ENCODE measurements at regions not wholly inside any gene's neighbourhood (a gene's known extent, or its start where the extent isn't known, plus 50 kb on each side); places are given as distances from the start of the nearest gene placed in this dataset.
"Not testable (repeated sequence)": the region's sequence is repeated elsewhere in the genome, so short reads cannot be mapped to it uniquely, and the experiment has no call there.

DNA sequence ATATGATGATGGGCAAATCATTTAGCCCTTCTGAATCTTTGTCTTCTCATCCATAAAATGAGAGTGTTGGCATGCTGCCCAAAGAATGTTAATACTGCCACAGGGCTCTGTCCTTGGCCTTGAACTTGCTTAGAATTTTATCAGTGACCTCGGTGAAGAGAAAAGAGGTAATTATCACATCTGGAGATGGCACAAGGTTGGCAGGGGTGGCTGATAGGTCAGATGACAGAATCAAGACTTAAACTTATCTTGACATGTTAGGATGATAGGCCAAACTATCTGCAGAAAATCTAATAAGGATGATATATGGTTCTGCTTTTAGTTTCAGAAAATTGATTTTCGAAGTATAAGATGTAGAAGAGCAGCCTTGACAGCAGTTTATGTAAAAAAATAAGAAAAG, 599.1 kb upstream of the CLINT1 start:
- DNase-seq (ENCODE audit: low spot score in 2 of 2) (no peak), ATAC-seq (replicated peaks; ENCODE audit: extremely low read depth, poor library complexity, severe bottlenecking) (no peak)
- peaks cover 5% of the 10 kb centered on the region for H3K9me3 Mint-ChIP-seq
- H3K27ac Mint-ChIP-seq (ENCODE audit: low read depth): no peak overlapping the region
- no peaks in the 10 kb centered on the region for H3K36me3 Mint-ChIP-seq (ENCODE audit: insufficient read depth)
- H3K27me3 Mint-ChIP-seq: no peaks in the 10 kb centered on the region
- no peaks in the 10 kb centered on the region for H3K4me1 Mint-ChIP-seq
- H3K4me3 Mint-ChIP-seq: no peak overlapping the region

DNA sequence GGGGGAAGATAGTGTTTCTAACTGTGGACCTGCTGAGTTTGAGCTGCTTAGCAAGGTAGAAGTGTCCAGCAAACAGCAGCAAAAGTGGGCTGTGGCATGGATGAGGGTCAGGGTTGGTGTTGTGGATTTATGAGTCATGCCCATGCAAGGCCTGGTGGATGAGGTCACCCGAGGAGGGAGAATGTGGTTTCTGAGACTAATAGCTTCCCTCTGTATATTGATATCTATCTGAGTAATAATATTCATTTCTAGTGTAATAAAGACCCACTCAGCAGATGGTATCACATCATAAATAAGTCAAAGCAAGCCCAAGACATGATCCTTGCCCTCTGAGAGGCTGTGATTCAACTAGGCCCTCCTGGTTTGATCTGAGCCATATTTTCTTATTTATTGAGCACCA, 597.8 kb upstream of the CLINT1 start:
- H3K36me3 Mint-ChIP-seq (ENCODE audit: insufficient read depth): no peaks in the 10 kb centered on the region
- DNase-seq (ENCODE audit: low spot score in 2 of 2) (no peak), ATAC-seq (replicated peaks; ENCODE audit: extremely low read depth, poor library complexity, severe bottlenecking) (no peak)
- no peaks in the 10 kb centered on the region for H3K4me1 Mint-ChIP-seq
- H3K27me3 Mint-ChIP-seq: no peaks in the 10 kb centered on the region
- H3K27ac Mint-ChIP-seq (ENCODE audit: low read depth): no peak overlapping the region
- no peak overlapping the region for H3K4me3 Mint-ChIP-seq
- peaks cover 5% of the 10 kb centered on the region for H3K9me3 Mint-ChIP-seq

DNA sequence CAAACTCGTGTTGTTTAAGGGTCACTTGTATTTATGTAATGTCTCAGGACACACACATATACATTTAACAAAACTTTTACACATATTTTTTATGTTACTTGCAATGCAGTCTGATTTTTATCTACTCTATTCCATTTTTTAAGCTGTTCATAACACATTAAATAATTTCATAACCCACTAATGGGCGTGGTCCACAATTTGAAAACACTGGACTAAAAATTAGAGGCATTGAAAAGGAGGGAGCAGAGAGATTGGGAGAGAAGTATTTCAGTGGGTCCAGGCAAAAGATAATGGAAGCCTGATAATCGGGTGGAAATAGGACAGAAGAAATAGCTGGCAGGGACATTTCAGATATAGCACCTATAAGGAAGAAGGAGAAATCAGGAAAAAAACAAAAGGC, 597.3 kb upstream of the CLINT1 start:
- peaks cover 5% of the 10 kb centered on the region for H3K9me3 Mint-ChIP-seq
- no peaks in the 10 kb centered on the region for H3K4me1 Mint-ChIP-seq
- H3K27ac Mint-ChIP-seq (ENCODE audit: low read depth): no peak overlapping the region
- H3K27me3 Mint-ChIP-seq: no peaks in the 10 kb centered on the region
- no peak for ATAC-seq (replicated peaks; ENCODE audit: extremely low read depth, poor library complexity, severe bottlenecking)
- DNase-seq (ENCODE audit: low spot score in 2 of 2): no peak
- H3K4me3 Mint-ChIP-seq: no peak overlapping the region
- no peaks in the 10 kb centered on the region for H3K36me3 Mint-ChIP-seq (ENCODE audit: insufficient read depth)

DNA sequence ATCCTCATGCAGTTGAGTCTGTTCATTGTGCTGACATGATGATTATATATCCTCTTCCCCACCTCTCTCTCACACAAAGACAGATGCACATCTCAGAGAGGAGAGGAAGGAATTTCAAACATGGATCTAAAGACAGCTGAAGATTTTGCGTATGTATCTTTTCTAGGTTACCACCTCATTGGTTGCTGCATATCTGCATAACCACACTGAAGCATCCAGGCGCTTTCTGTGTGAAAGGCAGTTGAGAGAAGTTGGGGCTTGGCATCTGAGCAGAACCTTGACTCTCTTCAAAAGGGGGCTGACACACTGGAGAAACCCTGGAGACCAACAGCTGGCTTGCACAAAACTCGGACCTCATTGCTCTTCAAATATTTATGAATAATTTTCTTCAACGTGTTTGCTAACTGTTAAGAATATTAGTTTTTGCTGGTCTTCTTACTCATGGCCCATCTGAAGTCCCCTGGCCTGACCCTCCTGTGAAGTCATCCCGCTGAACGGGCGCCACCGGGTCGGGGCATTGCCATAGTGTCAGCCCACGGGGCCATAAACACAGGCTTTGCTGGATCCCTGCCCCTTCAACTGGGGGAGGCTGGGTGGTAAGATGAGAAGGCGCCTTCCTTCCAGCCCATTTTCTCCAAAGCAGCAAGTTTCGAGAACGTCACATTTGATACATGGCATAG, 593.2 kb upstream of the CLINT1 start:
- Mint-ChIP-seq H3K27me3 (no peaks in the 10 kb centered on the region), H3K9me3 (no peaks in the 10 kb centered on the region)

DNA sequence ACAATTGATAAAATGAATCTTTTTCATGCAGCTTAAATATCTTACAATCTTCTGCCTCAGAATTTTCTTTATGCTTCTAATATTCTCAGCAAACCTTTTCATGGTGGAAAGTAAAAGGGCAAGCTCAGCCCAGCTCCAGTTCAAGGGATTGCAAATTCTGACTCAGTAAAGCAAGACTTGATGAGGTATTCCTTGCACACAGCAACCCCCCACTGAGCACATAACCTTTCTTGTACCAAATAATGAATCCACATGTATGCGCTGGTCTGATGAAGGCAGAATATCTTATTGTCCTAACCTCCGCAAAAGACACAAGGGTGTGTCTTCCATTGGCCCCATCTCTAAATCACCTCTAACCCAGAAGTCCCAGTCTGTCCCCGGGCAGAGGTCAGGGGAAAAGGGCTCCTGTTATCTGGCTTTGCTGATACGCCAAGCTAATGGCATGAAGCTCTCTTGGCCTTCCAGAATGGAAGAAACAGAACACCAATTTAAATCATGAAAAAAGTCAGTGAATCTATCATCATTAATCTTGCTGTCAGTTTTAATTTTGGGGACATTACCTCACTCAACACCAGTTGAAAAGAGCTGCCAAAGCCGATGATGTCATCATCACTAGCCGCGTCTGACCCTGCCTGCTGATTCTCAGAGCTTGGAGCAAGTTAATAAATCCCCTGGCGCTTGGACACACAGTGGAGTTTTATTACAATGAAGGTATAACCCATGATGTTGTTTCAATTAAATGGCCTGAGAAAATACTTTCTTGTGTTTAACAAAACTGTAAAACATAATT, 592.5 kb upstream of the CLINT1 start:
- Mint-ChIP-seq H3K36me3 (ENCODE audit: insufficient read depth) (no peaks in the 10 kb centered on the region), H3K27me3 (no peaks in the 10 kb centered on the region), H3K4me1 (no peaks in the 10 kb centered on the region), H3K9me3 (no peaks in the 10 kb centered on the region), H3K27ac (ENCODE audit: low read depth) (no peak overlapping the region), H3K4me3 (no peak overlapping the region)
- no peak for DNase-seq (ENCODE audit: low spot score in 2 of 2)
- ATAC-seq (replicated peaks; ENCODE audit: extremely low read depth, poor library complexity, severe bottlenecking): no peak

More for the DNA sequence above, 593.2 kb upstream of the CLINT1 start:
- H3K27ac Mint-ChIP-seq (ENCODE audit: low read depth): no peak overlapping the region
- no peak for ATAC-seq (replicated peaks; ENCODE audit: extremely low read depth, poor library complexity, severe bottlenecking)
- H3K36me3 Mint-ChIP-seq (ENCODE audit: insufficient read depth): no peaks in the 10 kb centered on the region
- no peak for DNase-seq (ENCODE audit: low spot score in 2 of 2)
- no peaks in the 10 kb centered on the region for H3K4me1 Mint-ChIP-seq
- no peak overlapping the region for H3K4me3 Mint-ChIP-seq

DNA sequence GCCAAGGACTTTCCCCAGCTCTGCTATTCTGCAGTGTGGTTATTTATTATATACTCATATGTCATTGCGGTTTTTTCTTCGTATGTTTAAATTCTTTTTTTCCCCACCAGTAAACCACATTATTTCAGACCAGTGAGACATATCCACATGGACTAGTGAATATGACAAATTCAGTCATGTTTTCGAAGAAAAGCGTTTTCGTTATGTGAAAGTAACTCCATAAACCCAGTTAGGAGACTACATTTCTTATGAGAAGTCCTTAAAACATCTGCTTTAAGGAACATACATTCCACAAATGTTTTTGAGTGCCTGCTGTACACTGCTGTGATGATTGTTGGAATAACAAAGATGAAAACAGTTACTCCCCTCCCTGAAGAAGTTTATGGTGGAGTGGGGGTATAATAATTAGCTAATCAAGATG, 591.8 kb upstream of the CLINT1 start:
- Mint-ChIP-seq H3K27ac (ENCODE audit: low read depth) (no peak overlapping the region), H3K9me3 (peaks cover 3% of the 10 kb centered on the region), H3K4me1 (no peaks in the 10 kb centered on the region), H3K27me3 (no peaks in the 10 kb centered on the region), H3K4me3 (no peak overlapping the region), H3K36me3 (ENCODE audit: insufficient read depth) (no peaks in the 10 kb centered on the region)
- ATAC-seq (replicated peaks; ENCODE audit: extremely low read depth, poor library complexity, severe bottlenecking) (no peak), DNase-seq (ENCODE audit: low spot score in 2 of 2) (no peak)

DNA sequence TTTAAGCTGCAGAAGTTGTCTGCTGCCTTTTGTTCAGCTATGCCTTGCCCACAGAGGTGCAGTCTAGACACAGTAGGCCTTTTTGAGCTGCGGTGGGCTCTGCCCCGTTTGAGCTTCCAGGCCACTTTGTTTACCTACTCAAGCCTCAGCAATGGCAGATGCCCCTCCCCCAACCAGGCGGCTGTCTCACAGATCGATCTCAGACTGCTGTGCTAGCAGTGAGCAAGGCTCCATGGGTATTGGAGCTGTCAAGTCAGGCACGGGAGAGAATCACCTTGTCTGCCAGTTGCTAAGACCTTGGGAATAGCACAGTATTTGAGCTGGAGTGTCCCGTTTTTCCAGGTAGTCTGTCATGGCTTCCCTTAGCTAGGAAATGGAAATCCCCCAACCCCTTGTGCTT, 587.8 kb upstream of the CLINT1 start:
- DNase-seq (ENCODE audit: low spot score in 2 of 2); H3K27me3 Mint-ChIP-seq; H3K27ac Mint-ChIP-seq (ENCODE audit: low read depth); H3K4me3 Mint-ChIP-seq; H3K9me3 Mint-ChIP-seq; H3K36me3 Mint-ChIP-seq (ENCODE audit: insufficient read depth); H3K4me1 Mint-ChIP-seq; ATAC-seq (replicated peaks; ENCODE audit: extremely low read depth, poor library complexity, severe bottlenecking): not testable (repeated sequence)

DNA sequence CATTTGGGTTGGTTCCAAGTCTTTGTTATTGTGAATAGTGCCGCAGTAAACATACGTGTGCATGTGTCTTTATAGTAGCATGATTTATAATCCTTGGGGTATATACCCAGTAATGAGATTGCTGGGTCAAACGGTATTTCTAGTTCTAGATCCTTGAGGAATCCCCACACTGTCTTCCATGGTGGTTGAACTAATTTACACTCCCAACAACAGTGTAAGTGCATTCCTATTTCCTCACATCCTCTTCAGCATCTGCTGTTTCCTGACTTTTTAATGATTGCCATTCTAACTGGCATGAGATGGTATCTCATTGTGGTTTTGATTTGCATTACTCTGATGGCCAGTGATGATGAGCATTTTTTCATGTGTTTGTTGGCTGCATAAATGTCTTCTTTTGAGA, 580.3 kb upstream of the CLINT1 start:
- H3K4me3 Mint-ChIP-seq; H3K9me3 Mint-ChIP-seq; H3K27me3 Mint-ChIP-seq; H3K36me3 Mint-ChIP-seq (ENCODE audit: insufficient read depth); H3K27ac Mint-ChIP-seq (ENCODE audit: low read depth); DNase-seq (ENCODE audit: low spot score in 2 of 2); ATAC-seq (replicated peaks; ENCODE audit: extremely low read depth, poor library complexity, severe bottlenecking): not testable (repeated sequence)
- H3K4me1 Mint-ChIP-seq: peaks cover 13% of the 10 kb centered on the region

DNA sequence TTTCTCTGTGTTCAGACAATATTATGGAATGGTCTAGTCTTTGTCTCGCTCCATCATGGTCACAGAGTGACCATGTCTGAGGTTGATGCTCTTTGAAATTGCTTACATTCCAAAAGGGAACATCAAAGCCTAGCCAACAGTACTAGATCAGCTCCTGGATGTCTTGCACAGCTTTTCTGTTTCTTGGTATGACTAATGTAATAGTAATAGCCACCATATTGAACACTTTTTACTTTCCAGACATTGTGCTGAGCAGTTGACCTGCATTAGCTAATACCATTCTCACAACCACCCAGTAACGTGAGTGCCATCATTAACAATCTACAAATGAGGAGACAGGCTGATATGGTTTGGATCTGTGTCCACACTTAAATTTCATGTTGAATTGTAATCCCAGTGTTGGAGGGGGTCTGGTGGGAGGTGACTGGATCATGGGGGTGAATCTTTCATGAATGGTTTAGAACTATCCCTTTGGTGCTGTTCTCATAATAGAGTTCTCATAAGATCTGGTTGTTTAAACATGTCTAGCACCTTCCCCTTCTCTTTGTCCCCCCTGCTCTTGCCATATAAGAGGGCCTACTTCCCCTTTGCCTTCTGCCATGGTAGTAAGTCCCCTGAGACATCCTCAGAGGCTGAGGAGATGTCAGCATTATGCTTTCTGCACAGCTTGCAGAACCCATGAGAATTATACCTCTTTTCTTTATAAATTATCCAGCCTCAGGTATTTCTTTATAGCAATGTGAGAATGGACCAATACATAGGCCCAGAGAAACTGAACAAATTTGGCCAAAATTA, 577.5 kb upstream of the CLINT1 start:
- Mint-ChIP-seq H3K27me3 (no peaks in the 10 kb centered on the region), H3K36me3 (ENCODE audit: insufficient read depth) (no peaks in the 10 kb centered on the region), H3K4me3 (no peak overlapping the region), H3K27ac (ENCODE audit: low read depth) (no peak overlapping the region), H3K4me1 (peaks cover 20% of the 10 kb centered on the region), H3K9me3 (no peaks in the 10 kb centered on the region)
- ATAC-seq (replicated peaks; ENCODE audit: extremely low read depth, poor library complexity, severe bottlenecking) (no peak), DNase-seq (ENCODE audit: low spot score in 2 of 2) (no peak)

DNA sequence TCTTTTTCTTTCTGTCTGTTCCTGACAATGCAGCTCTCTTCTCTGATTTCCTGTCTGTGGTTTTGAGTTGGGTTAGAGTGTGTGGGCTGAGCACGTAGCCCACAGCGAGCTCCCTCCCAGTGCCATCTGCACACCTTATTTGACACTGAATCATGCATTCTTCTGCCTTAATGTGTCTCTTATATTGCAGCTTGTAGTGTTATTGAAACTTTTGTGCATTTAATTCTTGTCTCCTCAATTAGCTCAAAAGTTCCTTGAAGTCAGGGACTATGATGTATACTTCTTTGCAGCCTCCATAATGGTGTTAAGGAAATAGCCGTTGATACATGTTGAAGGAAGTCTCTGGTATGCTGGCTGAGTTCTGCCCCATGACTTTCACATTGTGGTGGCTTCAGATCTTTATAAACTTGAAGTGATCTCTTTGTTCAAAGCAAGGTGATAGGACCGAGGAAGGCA, 576.2 kb upstream of the CLINT1 start:
- H3K4me1 Mint-ChIP-seq: peaks cover 20% of the 10 kb centered on the region
- H3K9me3 Mint-ChIP-seq: no peaks in the 10 kb centered on the region
- no peak for DNase-seq (ENCODE audit: low spot score in 2 of 2)
- ATAC-seq (replicated peaks; ENCODE audit: extremely low read depth, poor library complexity, severe bottlenecking): peak; percentile 64
- H3K4me3 Mint-ChIP-seq: peak overlapping the region; percentile 42
- no peaks in the 10 kb centered on the region for H3K36me3 Mint-ChIP-seq (ENCODE audit: insufficient read depth)
- H3K27me3 Mint-ChIP-seq: no peaks in the 10 kb centered on the region
- H3K27ac Mint-ChIP-seq (ENCODE audit: low read depth): no peak overlapping the region

DNA sequence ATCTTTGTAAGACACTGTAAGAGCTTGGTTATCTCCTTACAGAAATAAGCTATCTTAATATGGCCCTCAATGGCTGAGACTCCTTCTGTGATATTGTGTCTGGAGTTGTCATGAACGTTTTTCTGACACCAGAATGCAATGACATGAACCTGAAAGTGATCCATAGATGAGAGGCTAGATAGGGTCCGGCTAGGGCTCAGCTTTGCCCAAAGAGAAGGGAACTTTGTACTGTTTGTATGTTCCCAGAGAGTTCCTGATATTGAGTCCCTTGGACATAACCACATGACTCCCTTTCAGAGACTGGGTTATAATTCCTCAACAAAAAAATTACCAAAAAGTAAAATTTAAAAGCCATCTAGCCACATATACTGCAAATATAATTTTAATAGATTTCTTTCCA, 575.8 kb upstream of the CLINT1 start:
- DNase-seq (ENCODE audit: low spot score in 2 of 2) (no peak), ATAC-seq (replicated peaks; ENCODE audit: extremely low read depth, poor library complexity, severe bottlenecking) (no peak)
- no peak overlapping the region for H3K27ac Mint-ChIP-seq (ENCODE audit: low read depth)
- no peaks in the 10 kb centered on the region for H3K9me3 Mint-ChIP-seq
- H3K27me3 Mint-ChIP-seq: no peaks in the 10 kb centered on the region
- H3K4me3 Mint-ChIP-seq: peak overlapping the region; percentile 42
- no peaks in the 10 kb centered on the region for H3K36me3 Mint-ChIP-seq (ENCODE audit: insufficient read depth)
- peaks cover 20% of the 10 kb centered on the region for H3K4me1 Mint-ChIP-seq

DNA sequence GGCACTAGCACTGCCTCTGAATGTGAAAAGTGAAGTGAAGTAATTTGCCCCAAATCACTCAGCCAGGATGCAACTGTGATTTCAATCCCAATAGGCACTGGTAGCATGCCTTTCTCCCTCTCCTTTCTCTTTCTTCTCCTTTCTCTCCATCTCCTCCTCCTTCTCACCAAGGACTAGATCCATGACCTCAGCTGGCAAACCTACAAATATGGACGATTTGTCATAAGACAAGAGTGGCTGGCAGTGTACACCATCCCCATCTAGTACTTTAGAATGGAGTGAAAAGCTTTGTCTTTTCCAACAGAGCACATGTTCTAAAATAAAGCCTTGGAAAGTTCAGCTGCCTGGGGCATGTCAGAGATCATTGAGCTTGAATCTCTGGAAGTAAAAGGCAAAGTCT, 574.7 kb upstream of the CLINT1 start:
- no peak overlapping the region for H3K4me3 Mint-ChIP-seq
- peaks cover 2% of the 10 kb centered on the region for H3K36me3 Mint-ChIP-seq (ENCODE audit: insufficient read depth)
- H3K9me3 Mint-ChIP-seq: no peaks in the 10 kb centered on the region
- ATAC-seq (replicated peaks; ENCODE audit: extremely low read depth, poor library complexity, severe bottlenecking) (no peak), DNase-seq (ENCODE audit: low spot score in 2 of 2) (no peak)
- no peak overlapping the region for H3K27ac Mint-ChIP-seq (ENCODE audit: low read depth)
- no peaks in the 10 kb centered on the region for H3K27me3 Mint-ChIP-seq
- peaks cover 20% of the 10 kb centered on the region for H3K4me1 Mint-ChIP-seq

All from central memory CD8-positive, alpha-beta T cell (primary cell).